ENCODE measurements at regions not wholly inside any gene's neighbourhood (a gene's known extent, or its start where the extent isn't known, plus 50 kb on each side); places are given as distances from the start of the nearest gene placed in this dataset.

DNA sequence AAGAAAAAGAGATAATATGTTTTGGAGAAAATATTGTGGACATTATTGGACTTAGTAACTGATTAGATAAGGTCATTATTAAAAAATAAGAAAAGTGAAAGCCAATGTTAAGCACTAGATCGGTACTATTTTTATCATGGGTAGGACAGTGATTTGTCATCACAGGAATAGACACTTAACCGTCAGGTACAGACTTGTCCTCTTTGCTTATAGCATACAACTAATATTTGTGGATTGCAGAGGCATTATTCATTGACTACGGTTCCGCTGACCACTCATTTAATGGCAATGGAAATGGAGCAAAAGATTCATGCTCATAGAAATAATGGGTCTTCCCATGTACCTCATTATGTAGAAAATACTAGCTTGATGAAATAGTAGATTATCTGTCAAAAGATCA, 596.3 kb upstream of the CA10 start:
- no peak for ATAC-seq
- ChIA-PET POLR2A (no interaction called here), CTCF (no interaction called here)
- no peaks in the 10 kb centered on the region for H3K27me3 Mint-ChIP-seq
- no peak for DNase-seq
- H3K4me1 Mint-ChIP-seq (ENCODE audit: low read depth) = no peaks in the 10 kb centered on the region
- TF ChIP-seq, protein P1, sequence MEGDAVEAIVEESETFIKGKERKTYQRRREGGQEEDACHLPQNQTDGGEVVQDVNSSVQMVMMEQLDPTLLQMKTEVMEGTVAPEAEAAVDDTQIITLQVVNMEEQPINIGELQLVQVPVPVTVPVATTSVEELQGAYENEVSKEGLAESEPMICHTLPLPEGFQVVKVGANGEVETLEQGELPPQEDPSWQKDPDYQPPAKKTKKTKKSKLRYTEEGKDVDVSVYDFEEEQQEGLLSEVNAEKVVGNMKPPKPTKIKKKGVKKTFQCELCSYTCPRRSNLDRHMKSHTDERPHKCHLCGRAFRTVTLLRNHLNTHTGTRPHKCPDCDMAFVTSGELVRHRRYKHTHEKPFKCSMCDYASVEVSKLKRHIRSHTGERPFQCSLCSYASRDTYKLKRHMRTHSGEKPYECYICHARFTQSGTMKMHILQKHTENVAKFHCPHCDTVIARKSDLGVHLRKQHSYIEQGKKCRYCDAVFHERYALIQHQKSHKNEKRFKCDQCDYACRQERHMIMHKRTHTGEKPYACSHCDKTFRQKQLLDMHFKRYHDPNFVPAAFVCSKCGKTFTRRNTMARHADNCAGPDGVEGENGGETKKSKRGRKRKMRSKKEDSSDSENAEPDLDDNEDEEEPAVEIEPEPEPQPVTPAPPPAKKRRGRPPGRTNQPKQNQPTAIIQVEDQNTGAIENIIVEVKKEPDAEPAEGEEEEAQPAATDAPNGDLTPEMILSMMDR (IDR thresholded peaks at IDR 0.05) = no peak
- no peak overlapping the region for H3K4me3 Mint-ChIP-seq
- no peaks in the 10 kb centered on the region for H3K9me3 Mint-ChIP-seq
- intact Hi-C loops (cut with micrococcal nuclease) = no loop called here
- no peaks in the 10 kb centered on the region for H3K36me3 Mint-ChIP-seq (ENCODE audit: low read depth)
- H3K27ac Mint-ChIP-seq = no peak overlapping the region

DNA sequence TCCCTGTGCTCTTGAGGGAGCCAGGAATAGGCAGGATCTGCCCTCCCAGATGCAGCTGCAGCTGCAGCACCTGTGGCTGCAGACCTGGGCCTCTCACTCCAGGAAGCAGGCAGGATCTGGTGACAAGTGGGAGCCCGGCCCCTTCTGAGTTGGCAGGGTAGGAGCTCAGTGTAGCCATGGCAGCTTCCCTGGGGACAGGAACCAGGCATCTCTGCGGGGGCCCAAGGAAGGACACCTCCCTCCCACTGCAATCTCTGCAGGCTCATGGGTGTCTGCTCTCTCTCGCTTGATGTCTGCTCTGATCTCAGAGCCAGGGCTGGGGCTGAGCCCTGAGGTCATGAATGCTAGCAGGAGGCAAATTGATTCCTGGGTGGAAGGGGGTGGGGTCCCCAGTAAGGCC, 592.5 kb upstream of the CA10 start:
- no peak for ATAC-seq
- Mint-ChIP-seq H3K4me1 (ENCODE audit: low read depth) (no peaks in the 10 kb centered on the region), H3K27ac (no peak overlapping the region), H3K9me3 (no peaks in the 10 kb centered on the region), H3K36me3 (ENCODE audit: low read depth) (no peaks in the 10 kb centered on the region), H3K27me3 (no peaks in the 10 kb centered on the region), H3K4me3 (no peak overlapping the region)
- no peak for DNase-seq
- POLR2A ChIA-PET = interaction anchor here (0.7 kb wide), 1 partner anchor 23 kb away, joined by 3 read pairs; no protein-coding TSS in a partner anchor
- TF ChIP-seq, protein P1 (IDR thresholded peaks at IDR 0.05) = no peak
- intact Hi-C loops (cut with micrococcal nuclease) = no loop called here
- CTCF ChIA-PET = no interaction called here

DNA sequence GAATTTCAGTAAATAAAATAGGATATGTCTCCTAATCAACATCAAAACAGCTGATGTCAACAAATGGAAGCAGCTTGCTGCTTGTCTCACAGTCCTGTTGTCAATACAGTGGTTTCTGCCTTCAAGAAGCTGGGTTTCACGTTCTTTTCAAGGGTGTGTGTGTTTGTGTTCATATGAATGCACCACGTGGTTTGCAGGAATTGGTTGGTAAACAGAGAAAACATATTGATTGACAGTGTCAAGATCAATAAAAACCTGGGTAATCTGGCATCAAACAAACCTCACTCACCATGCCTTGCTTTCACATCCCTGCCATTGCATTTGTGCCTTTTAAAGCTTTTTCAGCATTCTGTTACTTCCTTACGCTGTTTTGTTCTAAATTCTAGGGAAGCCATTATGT, 585.7 kb upstream of the CA10 start:
- no peak for ATAC-seq

DNA sequence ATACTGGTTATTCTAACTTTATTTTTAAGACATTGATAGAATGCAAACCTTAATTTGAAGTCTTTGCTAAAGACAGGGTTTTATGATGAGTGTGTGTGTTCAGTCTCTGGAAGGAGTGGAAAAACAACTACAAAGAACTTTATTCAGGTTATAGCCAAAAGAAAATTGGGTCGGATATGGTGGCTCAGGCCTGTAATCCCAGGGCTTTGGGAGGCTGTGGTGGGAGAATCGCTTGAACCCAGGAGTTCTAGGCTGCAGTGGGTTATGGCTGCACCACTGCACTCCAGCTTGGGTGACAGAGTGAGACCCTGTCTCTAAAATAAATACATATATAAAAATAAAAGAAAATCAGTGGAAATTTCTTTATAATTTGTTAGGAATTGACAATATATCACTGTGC, 581.5 kb upstream of the CA10 start:
- Mint-ChIP-seq H3K9me3 (no peaks in the 10 kb centered on the region), H3K27me3 (no peaks in the 10 kb centered on the region), H3K4me3 (no peak overlapping the region), H3K36me3 (ENCODE audit: low read depth) (no peaks in the 10 kb centered on the region), H3K4me1 (ENCODE audit: low read depth) (no peaks in the 10 kb centered on the region), H3K27ac (no peak overlapping the region)
- DNase-seq = no peak
- intact Hi-C loops (cut with micrococcal nuclease) = no loop called here
- CTCF ChIA-PET = no interaction called here
- no peak for ATAC-seq
- TF ChIP-seq, protein P1 (IDR thresholded peaks at IDR 0.05) = no peak
- POLR2A ChIA-PET = no interaction called here

More for the DNA sequence above, 585.7 kb upstream of the CA10 start:
- ChIA-PET CTCF (no interaction called here), POLR2A (no interaction called here)
- TF ChIP-seq, protein P1 (IDR thresholded peaks at IDR 0.05) = no peak
- Mint-ChIP-seq H3K4me1 (ENCODE audit: low read depth) (no peaks in the 10 kb centered on the region), H3K36me3 (ENCODE audit: low read depth) (no peaks in the 10 kb centered on the region), H3K9me3 (no peaks in the 10 kb centered on the region), H3K27me3 (no peaks in the 10 kb centered on the region), H3K27ac (no peak overlapping the region), H3K4me3 (no peak overlapping the region)
- no peak for DNase-seq
- intact Hi-C loops (cut with micrococcal nuclease) = no loop called here

DNA sequence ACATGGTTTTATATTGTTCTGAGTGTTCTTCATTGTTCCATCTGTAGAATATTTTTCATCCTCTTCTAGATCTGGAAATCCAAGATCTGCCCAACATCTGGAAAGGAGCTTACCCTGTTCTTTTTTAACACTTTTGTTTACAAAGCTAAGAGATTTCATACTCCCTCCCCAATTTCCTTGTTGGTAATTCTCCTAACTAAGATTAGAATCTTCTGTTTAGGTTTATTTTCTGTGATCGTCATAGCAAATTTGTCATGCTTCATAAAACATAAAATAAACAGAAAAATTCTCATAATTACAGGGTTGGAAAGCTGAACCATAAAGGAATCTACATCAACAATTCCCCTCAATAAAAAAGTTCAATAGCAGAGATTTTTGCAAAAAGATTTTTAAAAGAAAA, 580.3 kb upstream of the CA10 start:
- no peaks in the 10 kb centered on the region for H3K36me3 Mint-ChIP-seq (ENCODE audit: low read depth)
- ChIA-PET POLR2A (no interaction called here), CTCF (no interaction called here)
- ATAC-seq (no peak), DNase-seq (no peak)
- no peak overlapping the region for H3K4me3 Mint-ChIP-seq
- no peaks in the 10 kb centered on the region for H3K27me3 Mint-ChIP-seq
- no peaks in the 10 kb centered on the region for H3K4me1 Mint-ChIP-seq (ENCODE audit: low read depth)
- TF ChIP-seq, protein P1 (IDR thresholded peaks at IDR 0.05) = no peak
- H3K27ac Mint-ChIP-seq = no peak overlapping the region
- intact Hi-C loops (cut with micrococcal nuclease) = no loop called here
- H3K9me3 Mint-ChIP-seq = no peaks in the 10 kb centered on the region

Measured in activated CD8-positive, alpha-beta T cell treated with anti-CD3 and anti-CD28 coated beads for 36 hours (primary cell).